ENCODE measurements at regions not wholly inside any gene's neighbourhood (a gene's known extent, or its start where the extent isn't known, plus 50 kb on each side); places are given as distances from the start of the nearest gene placed in this dataset.

GRCh38 chr14:56023661-56024081 is 94.5 kb upstream of the PELI2 start:
- TF ChIP-seq CTCF (IDR thresholded peaks at IDR 0.05; ENCODE audit: low read depth, low read length) = no peak
- no peaks in the 10 kb centered on the region for H3K4me1 ChIP-seq (ENCODE audit: low read depth)
- DNase-seq (ENCODE audit: low read depth in 1 of 2, low spot score in 1 of 2) = no peak

GRCh38 chr14:56025191-56025590 is 93.0 kb upstream of the PELI2 start:
- Histone ChIP-seq H3K27me3 (no peaks in the 10 kb centered on the region), H3K4me3 (no peak overlapping the region), H3K36me3 (no peaks in the 10 kb centered on the region), H3K27ac (no peak overlapping the region), H3K9me3 (ENCODE audit: low read depth) (no peaks in the 10 kb centered on the region), H3K4me1 (ENCODE audit: low read depth) (no peaks in the 10 kb centered on the region)
- no peak for DNase-seq (ENCODE audit: low read depth in 1 of 2, low spot score in 1 of 2)
- TF ChIP-seq CTCF (IDR thresholded peaks at IDR 0.05; ENCODE audit: low read depth, low read length) = no peak

More at GRCh38 chr14:56023661-56024081, 94.5 kb upstream of the PELI2 start:
- H3K9me3 ChIP-seq (ENCODE audit: low read depth) = no peaks in the 10 kb centered on the region
- H3K4me3 ChIP-seq = no peak overlapping the region
- no peak overlapping the region for H3K27ac ChIP-seq
- no peaks in the 10 kb centered on the region for H3K36me3 ChIP-seq
- no peaks in the 10 kb centered on the region for H3K27me3 ChIP-seq

DNA sequence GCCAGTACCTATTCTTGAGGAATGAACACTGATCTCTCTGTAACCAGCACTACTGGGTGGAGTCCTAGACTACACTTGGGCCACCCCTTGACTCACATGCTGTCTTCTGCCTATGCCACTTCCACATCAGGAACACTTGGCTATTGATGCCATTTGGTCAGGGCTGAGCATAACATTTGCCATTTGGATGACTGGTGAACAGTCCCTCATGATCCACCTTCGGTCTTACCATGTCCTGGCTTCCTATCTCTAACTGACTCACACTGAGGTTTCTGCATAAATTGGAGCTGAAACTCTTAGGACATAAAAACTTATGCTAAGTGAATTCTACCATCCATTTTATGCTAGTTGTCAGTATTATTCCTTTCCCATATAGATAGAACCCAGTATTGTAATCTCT is 91.7 kb upstream of the PELI2 start:
- H3K4me1 ChIP-seq (ENCODE audit: low read depth) = no peaks in the 10 kb centered on the region
- H3K27me3 ChIP-seq = no peaks in the 10 kb centered on the region
- H3K27ac ChIP-seq = no peak overlapping the region
- no peak for TF ChIP-seq CTCF (IDR thresholded peaks at IDR 0.05; ENCODE audit: low read depth, low read length)
- H3K9me3 ChIP-seq (ENCODE audit: low read depth) = no peaks in the 10 kb centered on the region
- no peak for DNase-seq (ENCODE audit: low read depth in 1 of 2, low spot score in 1 of 2)
- H3K4me3 ChIP-seq = no peak overlapping the region
- no peaks in the 10 kb centered on the region for H3K36me3 ChIP-seq

GRCh38 chr14:56027421-56027820 is 90.8 kb upstream of the PELI2 start:
- no peak for TF ChIP-seq CTCF (IDR thresholded peaks at IDR 0.05; ENCODE audit: low read depth, low read length)
- Histone ChIP-seq H3K36me3 (no peaks in the 10 kb centered on the region), H3K4me1 (ENCODE audit: low read depth) (no peaks in the 10 kb centered on the region), H3K9me3 (ENCODE audit: low read depth) (no peaks in the 10 kb centered on the region), H3K4me3 (no peak overlapping the region), H3K27me3 (no peaks in the 10 kb centered on the region), H3K27ac (no peak overlapping the region)
- no peak for DNase-seq (ENCODE audit: low read depth in 1 of 2, low spot score in 1 of 2)

DNA sequence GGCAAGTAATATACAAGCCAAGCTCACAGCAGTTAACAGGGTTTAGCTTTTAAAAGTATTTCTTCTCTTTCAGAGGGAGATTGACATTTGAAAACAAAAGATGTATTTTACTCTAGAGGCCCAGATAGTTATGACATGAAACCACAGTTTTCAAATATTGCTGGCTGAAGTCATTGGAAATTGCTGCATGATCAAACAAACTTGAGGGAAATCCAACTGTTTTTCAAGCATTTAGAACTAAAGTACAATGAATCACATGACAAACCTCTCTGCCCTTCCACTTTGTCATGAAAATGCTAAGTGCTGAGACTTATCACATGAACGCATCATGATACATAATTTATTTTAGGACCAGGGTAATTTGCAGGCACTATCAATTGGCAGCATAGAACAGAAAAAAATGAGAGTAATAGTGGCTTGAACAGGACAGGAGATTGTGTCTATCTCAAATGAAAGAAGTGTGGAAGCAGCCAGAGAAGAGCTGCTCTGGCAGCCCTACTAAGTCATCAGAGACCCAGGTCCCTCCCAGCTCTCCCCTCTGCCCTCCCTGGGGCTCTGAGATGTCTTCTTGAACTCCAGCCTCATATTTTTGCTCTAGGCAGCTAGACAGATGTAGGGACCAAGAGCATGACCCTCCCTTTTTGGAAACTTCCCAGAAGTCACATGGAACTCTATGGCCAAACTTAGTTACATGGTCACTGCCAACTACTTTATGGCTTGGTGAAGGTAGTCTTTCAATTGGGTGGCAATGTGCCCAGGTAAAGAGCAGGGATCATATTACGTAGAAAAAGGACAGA is 90.1 kb upstream of the PELI2 start:
- Histone ChIP-seq H3K4me1 (ENCODE audit: low read depth) (no peaks in the 10 kb centered on the region), H3K27ac (no peak overlapping the region), H3K9me3 (ENCODE audit: low read depth) (no peaks in the 10 kb centered on the region), H3K36me3 (no peaks in the 10 kb centered on the region), H3K4me3 (no peak overlapping the region), H3K27me3 (no peaks in the 10 kb centered on the region)
- no peak for TF ChIP-seq CTCF (IDR thresholded peaks at IDR 0.05; ENCODE audit: low read depth, low read length)
- no peak for DNase-seq (ENCODE audit: low read depth in 1 of 2, low spot score in 1 of 2)

All from cardiac muscle cell (in vitro differentiated cells and primary cell).